Right atrium auricular region (tissue), 2 donors: ENCODE measurements at regions not wholly inside any gene's neighbourhood (a gene's known extent, or its start where the extent isn't known, plus 50 kb on each side); places are given as distances from the start of the nearest gene placed in this dataset.

ENCODE experiments used
- DNase-seq: peaks from one replicate; pipeline ENCODE4 v3.0.0-alpha.2; 2019; ENCODE audit warnings: low spot score
- H3K27ac ChIP-seq, 2 donors: fragments of 200-600 bp; sonication (generic); 1 replicate in 1 of 2; 2 replicates in 1 of 2; pipeline ENCODE4 v1.5.1; 2016 to 2019
- H3K27me3 ChIP-seq, 2 donors: fragments of 200-600 bp; sonication (generic); one replicate each; pipeline versions ENCODE4 v1.5.1 to v1.6.0; 2017 to 2019
- H3K36me3 ChIP-seq: fragments of 200-600 bp; sonication (generic); one replicate; pipeline ENCODE4 v1.5.1; 2016
- H3K4me1 ChIP-seq, 2 donors: fragments of 200-600 bp; sonication (generic); one replicate each; pipeline versions ENCODE4 v1.5.1 to v1.6.0; 2017 to 2019
- H3K4me3 ChIP-seq, 2 donors: fragments of 200-600 bp; sonication (generic); 1 replicate in 1 of 2; 2 replicates in 1 of 2; pipeline ENCODE4 v1.5.1; 2017 to 2019; ENCODE audit warnings: mild to moderate bottlenecking in 1 of 2, moderate library complexity in 1 of 2
- H3K9me3 ChIP-seq, 2 donors: fragments of 200-600 bp; sonication (generic); one replicate each; pipeline ENCODE4 v1.5.1; 2019
- TF ChIP-seq, protein P1 (sequence below), 2 donors: fragments of 200-600 bp; sonication (generic); IDR thresholded peaks; one replicate each; pipeline ENCODE4 v1.5.1; 2019; ENCODE audit warnings: antibody characterized with exemption in 2 of 2

DNA sequence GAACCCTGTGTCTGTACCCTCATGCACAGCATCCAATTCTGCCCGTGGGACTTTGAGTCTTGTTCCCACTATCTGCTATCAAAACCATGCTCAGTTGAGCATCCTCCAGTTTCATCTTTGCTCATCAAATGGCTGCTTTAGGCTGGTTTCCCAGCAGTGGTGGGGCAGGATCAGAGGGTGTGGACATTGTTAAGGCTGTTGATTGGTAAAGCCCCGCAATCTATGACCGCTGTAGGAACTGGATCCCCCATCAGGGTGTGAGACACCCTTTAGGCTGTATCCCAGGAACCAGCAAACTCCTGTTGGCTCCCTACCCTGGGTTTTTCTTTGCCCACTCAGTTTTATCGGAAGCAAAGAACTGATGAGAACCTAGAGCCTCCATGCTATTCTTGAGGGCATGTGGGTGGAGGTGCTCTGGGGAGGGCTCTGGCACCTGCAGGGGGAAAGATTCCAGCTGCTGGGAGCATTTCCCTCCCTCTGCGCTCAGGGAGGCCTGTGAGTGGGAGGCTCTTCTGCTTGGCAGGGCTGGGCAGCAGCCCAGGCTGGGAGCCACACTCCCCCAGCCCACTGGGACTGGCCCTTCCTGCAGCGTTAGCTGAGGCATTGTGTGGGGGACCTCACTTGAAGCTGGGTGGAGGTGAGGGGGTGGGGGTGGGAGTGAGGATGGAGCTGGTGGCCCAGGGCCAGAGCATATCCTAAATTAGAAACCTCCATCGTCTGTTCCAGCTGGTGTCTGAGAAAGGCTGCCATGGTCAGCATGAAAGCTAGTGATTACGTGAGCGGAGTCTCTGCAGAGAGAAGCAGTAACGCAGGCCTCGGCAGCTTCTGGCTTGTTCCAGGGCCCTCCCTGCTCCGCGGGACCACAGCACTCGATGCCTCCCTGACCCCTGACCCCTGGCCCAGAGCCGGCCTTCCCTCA lies 160.6 kb downstream of the IRF8 start:
- Histone ChIP-seq H3K4me1 (peaks cover 0 to 37% of the 10 kb centered on the region in 2 donors), H3K27me3 (no peaks in the 10 kb centered on the region), H3K9me3 (no peaks in the 10 kb centered on the region), H3K27ac (peak overlapping the region; percentile 42 to 49), H3K36me3 (no peaks in the 10 kb centered on the region), H3K4me3 (no peak overlapping the region)
- DNase-seq, result no peak
- TF ChIP-seq, protein P1, sequence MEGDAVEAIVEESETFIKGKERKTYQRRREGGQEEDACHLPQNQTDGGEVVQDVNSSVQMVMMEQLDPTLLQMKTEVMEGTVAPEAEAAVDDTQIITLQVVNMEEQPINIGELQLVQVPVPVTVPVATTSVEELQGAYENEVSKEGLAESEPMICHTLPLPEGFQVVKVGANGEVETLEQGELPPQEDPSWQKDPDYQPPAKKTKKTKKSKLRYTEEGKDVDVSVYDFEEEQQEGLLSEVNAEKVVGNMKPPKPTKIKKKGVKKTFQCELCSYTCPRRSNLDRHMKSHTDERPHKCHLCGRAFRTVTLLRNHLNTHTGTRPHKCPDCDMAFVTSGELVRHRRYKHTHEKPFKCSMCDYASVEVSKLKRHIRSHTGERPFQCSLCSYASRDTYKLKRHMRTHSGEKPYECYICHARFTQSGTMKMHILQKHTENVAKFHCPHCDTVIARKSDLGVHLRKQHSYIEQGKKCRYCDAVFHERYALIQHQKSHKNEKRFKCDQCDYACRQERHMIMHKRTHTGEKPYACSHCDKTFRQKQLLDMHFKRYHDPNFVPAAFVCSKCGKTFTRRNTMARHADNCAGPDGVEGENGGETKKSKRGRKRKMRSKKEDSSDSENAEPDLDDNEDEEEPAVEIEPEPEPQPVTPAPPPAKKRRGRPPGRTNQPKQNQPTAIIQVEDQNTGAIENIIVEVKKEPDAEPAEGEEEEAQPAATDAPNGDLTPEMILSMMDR (IDR thresholded peaks at IDR 0.05), result no peak

DNA sequence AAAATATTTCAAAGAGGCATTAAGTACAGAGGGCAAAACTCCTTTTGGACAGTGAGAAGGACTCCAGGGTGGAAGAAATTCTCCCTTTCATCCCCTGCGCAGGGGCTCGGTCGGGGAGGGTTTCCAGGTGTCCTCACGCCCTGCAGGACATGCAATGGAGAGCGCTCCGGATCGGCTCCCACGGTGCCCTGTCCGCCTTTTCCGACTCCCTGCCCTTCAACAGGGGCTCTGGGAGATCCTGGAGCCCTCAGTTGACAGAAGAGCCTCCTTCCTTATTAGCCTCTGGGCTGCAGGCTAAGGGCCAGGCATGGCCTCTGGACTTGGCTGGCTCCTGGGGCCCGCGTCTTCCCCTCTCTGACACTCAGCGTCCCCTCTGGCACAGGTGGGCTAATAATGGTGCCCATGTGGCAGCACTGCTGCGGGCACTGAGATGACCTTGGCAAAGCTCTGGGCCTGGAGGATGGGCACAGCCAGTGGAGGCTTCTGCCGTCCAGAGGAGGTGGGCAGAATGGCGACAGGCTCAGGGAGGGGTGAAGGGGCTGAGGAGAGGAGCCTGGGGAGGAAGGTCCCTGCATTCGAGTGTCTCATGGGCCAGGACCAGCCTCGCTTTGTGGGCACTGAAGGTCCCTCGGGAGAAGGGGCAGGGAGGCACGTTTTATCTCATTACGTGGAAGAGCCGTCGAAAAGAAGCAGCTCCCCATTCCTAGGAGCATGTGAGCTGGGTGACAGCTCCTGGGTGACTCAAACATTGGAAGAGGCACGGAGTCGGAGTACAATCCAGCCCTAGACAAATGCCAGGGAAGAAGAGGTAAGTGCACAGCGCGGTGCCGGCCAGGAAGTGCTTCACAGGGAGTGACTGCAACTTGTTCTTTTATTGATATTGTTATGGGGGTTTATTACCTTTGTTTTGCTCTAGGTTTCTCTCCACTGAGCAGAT lies 161.7 kb downstream of the IRF8 start:
- Histone ChIP-seq H3K9me3 (no peaks in the 10 kb centered on the region), H3K36me3 (no peaks in the 10 kb centered on the region), H3K4me3 (no peak overlapping the region), H3K27me3 (no peaks in the 10 kb centered on the region), H3K27ac (peak overlapping the region; percentile 42 to 49), H3K4me1 (peaks cover 0 to 37% of the 10 kb centered on the region in 2 donors)
- TF ChIP-seq, protein P1 (IDR thresholded peaks at IDR 0.05), result no peak
- DNase-seq, result no peak

DNA sequence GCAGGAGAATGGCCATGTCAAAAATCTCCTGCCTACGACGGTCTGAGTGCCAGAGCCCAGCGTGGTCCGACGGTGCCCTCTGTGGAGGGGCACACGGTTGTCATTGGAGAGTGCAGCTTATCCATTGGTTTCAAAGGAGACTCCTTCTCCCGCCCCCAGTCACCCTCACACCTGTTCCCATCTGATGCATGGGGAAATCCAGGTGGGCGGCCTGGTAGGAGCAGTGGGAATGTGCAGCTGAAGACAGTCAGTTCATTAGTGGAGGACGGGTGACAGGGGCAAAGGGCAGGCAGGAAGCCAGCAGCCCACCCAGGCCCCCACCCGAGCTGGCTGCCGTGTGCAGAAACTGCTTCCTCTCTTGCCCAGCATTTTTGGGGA lies 162.3 kb downstream of the IRF8 start:
- Histone ChIP-seq H3K36me3 (no peaks in the 10 kb centered on the region), H3K4me1 (peaks cover 0 to 37% of the 10 kb centered on the region in 2 donors), H3K27ac (peak overlapping the region in 1 of 2 donors; percentile 49), H3K9me3 (no peaks in the 10 kb centered on the region), H3K4me3 (no peak overlapping the region), H3K27me3 (no peaks in the 10 kb centered on the region)
- DNase-seq, result no peak
- TF ChIP-seq, protein P1 (IDR thresholded peaks at IDR 0.05), result no peak

DNA sequence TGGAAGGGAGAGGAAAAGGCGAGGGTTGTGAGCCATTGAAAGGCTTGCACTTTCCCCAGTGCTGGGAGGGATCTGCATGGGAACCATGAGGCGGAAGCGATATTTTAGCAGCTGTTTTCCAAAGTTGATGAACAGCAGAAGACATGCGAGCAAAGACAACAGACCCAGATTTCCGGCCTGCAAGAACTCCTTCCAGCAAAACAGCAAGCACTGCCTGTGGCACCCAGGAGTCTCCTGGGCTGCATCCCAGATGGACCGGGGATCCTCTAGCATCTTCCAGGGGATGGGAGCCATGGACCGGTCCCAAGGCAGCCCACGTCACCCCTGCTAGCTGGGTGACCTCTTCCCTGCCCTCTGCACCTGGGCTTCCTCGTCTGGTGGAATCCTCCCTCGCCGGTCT lies 162.8 kb downstream of the IRF8 start:
- Histone ChIP-seq H3K27ac (peak overlapping the region in 1 of 2 donors; percentile 49), H3K4me3 (no peak overlapping the region), H3K36me3 (no peaks in the 10 kb centered on the region), H3K4me1 (peaks cover 0 to 37% of the 10 kb centered on the region in 2 donors), H3K9me3 (no peaks in the 10 kb centered on the region), H3K27me3 (no peaks in the 10 kb centered on the region)
- DNase-seq, result no peak
- TF ChIP-seq, protein P1 (IDR thresholded peaks at IDR 0.05), result no peak

DNA sequence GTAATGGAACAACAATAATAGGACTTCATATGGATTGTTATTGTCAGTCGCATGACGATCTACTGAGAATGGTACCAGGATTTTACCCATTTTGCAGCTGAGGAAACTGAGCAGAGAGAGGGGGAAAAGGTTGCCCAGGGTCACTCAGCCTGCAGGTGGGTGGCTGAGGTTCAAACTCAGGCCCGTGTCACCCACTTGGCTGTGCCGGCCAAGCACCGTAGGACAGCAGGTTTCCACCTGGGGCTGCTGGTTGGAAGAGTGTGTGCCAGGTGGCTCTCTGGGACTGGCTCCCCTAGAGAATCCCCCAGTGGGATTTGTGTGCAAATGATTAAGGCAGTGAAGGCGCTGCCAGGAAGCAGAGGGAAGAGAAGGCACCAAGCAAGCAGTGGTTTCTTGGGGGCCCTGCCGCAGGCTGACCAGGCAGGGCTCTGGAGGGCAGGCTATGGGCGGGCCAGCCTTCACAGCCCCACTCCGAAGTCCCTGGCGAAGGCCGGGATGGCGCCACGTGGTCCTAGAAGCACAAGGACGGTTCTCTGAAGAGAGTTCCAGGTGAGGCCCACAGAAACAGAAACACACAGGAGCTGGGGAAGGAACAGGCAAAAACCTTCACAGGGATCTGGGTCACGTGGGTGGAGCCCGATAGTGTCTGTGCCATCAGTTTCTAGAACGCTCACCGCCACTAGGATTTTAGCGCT lies 163.5 kb downstream of the IRF8 start:
- Histone ChIP-seq H3K9me3 (no peaks in the 10 kb centered on the region), H3K27ac (peak overlapping the region; percentile 35 to 49), H3K4me1 (peaks cover 0 to 37% of the 10 kb centered on the region in 2 donors), H3K4me3 (no peak overlapping the region), H3K27me3 (no peaks in the 10 kb centered on the region), H3K36me3 (no peaks in the 10 kb centered on the region)
- TF ChIP-seq, protein P1 (IDR thresholded peaks at IDR 0.05), result no peak
- no peak for DNase-seq
